GM21526 (cell line): ENCODE measurements at regions not wholly inside any gene's neighbourhood (a gene's known extent, or its start where the extent isn't known, plus 50 kb on each side); places are given as distances from the start of the nearest gene placed in this dataset.

ENCODE experiments used
- ATAC-seq: cut with Tn5 transposase; IDR thresholded peaks from one replicate; pipeline ENCODE4 v1.9.1; 2021; ENCODE audit warnings: moderate library complexity; ENCODE audit not compliant: unreplicated experiment, low FRiP score

GRCh38 chr3:168611826-168612225, 516.1 kb upstream of the GOLIM4 start:
- ATAC-seq: no peak

GRCh38 chr3:168608926-168609325, 513.2 kb upstream of the GOLIM4 start:
- ATAC-seq: no peak

- ATAC-seq: no peak
Measured at GRCh38 chr3:168604767-168605166, 509.0 kb upstream of the GOLIM4 start.

GRCh38 chr3:168598250-168598649, 502.5 kb upstream of the GOLIM4 start:
- no peak for ATAC-seq

- no peak for ATAC-seq
Measured at GRCh38 chr3:168596175-168596823, 500.6 kb upstream of the GOLIM4 start.

GRCh38 chr3:168591587-168591986, 495.9 kb upstream of the GOLIM4 start:
- no peak for ATAC-seq

GRCh38 chr3:168589376-168589775, 493.7 kb upstream of the GOLIM4 start:
- no peak for ATAC-seq

GRCh38 chr3:168585544-168585943, 489.8 kb upstream of the GOLIM4 start:
- no peak for ATAC-seq

- ATAC-seq: no peak
Measured at GRCh38 chr3:168583977-168584376, 488.3 kb upstream of the GOLIM4 start.

GRCh38 chr3:168582503-168582902, 486.8 kb upstream of the GOLIM4 start:
- ATAC-seq: no peak

- no peak for ATAC-seq
Measured at GRCh38 chr3:168581771-168582225, 486.1 kb upstream of the GOLIM4 start.

- ATAC-seq: no peak
Measured at GRCh38 chr3:168579010-168579409, 483.3 kb upstream of the GOLIM4 start.

- no peak for ATAC-seq
Measured at GRCh38 chr3:168575750-168576149, 480.0 kb upstream of the GOLIM4 start.

- no peak for ATAC-seq
Measured at GRCh38 chr3:168574455-168575158, 478.9 kb upstream of the GOLIM4 start.

- no peak for ATAC-seq
Measured at GRCh38 chr3:168570404-168571155, 474.9 kb upstream of the GOLIM4 start.

GRCh38 chr3:168558728-168559411, 463.1 kb upstream of the GOLIM4 start:
- no peak for ATAC-seq

- ATAC-seq: no peak
Measured at GRCh38 chr3:168552251-168552650, 456.5 kb upstream of the GOLIM4 start.

GRCh38 chr3:168548719-168549118, 453.0 kb upstream of the GOLIM4 start:
- ATAC-seq: no peak

GRCh38 chr3:168546707-168547106, 451.0 kb upstream of the GOLIM4 start:
- ATAC-seq: no peak

GRCh38 chr3:168545591-168545990, 449.9 kb upstream of the GOLIM4 start:
- no peak for ATAC-seq
